HG02759 (cell line): ENCODE measurements at regions not wholly inside any gene's neighbourhood (a gene's known extent, or its start where the extent isn't known, plus 50 kb on each side); places are given as distances from the start of the nearest gene placed in this dataset.
"Not testable (repeated sequence)": the region's sequence is repeated elsewhere in the genome, so short reads cannot be mapped to it uniquely, and the experiment has no call there.

Source experiments
- ATAC-seq: cut with Tn5 transposase; IDR thresholded peaks from one replicate; pipeline ENCODE4 v1.9.1; 2021; ENCODE audit warnings: mild to moderate bottlenecking, moderate library complexity; ENCODE audit not compliant: unreplicated experiment

DNA sequence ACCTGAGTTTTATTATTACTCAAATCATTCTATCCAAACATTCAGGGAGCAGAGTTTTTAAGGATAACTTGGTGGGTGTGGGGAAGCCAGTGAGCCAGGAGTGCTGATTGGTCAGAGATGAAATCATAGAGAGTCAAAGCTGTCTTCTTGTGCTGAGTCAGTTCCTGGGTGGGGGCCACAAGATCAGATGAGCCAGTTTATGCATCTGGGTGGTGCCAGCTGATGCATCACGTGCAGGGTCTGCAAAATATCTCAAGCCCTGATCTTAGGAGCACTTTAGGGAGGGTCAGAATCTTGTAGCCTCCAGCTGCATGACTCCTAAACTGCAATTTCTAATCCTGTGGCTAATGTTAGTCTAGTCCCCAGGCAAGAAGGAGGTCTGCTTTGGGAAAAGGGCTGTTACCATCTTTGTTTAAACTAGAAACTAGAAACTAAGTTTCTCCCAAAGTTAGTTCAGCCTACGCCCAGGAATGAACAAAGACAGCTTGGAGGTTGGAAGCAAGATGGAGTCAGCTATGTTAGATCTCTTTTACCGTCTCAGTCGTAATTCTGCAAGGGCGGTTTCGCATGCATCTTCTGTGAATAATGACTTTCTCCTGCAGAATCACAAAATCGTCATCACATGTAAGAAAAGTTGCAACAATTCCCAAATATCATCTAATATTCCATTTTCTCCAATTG is 97.5 kb downstream of the ZNF664 start:
- ATAC-seq: not testable (repeated sequence)

DNA sequence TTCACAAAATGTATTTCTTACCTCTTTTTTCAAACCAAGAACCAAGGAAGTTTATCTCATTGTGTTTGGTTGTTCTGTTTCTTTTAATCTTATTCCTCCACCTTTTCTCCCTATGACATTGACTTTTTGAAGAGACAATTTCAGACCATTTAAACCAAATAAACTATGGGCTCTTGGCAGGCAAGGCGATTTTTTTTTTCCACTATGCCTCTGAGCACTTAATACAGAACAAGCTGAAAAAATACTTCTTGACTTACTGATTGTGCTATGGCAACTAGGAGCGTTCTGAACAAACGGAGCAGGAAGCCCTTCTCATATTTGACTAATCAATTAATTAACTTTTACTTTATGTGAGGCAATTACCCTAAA is 98.0 kb downstream of the ZNF664 start:
- ATAC-seq: no peak

DNA sequence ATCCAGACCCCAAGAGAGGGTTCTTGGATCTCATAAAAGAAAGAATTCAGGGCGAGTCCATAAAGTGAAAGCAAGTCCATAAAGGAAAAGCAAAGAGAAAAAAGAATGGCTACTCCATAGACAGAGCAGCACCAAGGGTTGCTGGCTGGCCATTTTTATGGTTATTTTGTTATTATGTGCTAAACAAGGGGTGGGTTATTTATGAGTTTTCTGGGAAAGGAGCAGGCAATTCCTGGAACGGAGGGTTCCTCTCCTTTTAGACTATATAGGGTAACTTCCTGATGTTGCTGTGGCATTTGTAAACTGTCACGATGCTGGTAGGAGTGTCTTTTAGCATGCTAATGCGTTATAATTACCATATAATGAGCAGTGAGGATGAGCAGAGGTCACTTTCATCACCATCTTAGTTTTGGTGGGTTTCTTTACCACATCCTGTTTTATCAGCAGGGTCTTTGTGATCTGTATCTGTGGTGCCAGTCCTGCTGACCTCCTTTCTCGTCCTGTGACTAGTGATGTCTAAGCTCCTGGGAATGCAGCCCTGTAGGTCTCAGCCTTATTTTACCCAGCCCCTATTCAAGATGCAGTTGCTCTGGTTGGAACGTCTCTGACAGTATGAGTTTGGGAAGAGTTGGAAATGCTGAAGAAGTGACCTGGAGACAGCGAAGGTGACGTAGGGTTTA is 100.5 kb downstream of the ZNF664 start:
- ATAC-seq: no peak

DNA sequence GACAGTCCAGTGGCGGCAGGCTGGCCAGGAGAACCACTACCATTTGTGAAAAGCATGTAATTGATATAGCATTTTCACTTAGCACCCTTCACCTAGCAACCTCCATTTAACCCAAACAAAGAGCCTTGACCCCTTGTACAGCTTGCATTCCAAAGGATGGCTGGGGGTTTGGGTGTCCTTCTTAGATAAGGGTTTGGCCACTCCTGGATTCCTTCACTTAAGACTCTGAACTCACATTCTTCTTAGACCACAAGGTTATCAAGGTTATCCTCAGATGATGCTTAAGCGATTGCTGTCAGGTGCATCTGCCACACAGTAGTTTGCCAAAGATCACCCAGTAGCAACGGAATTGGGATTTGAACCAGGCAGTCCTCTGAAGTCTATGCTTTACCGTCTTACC is 102.8 kb downstream of the ZNF664 start:
- no peak for ATAC-seq

DNA sequence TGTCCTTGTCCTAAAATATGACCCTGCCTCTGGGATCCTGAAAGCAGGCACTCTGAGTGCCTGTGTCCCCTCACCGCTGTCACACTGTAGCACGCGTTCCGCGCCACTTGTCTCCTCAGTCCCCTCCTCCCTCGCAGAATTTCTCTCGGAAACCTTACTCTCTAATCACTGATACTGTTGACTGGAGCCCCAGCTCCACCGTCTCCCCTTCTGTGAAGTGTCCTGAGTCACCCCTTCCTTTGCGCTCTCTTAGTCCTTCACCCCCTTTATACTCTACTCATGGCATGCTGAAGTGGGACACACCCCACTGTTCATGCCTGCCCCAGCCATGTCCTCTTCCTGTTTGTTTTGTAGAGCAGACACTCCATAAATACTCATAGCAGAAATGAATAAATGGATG is 104.7 kb downstream of the ZNF664 start:
- ATAC-seq: no peak

DNA sequence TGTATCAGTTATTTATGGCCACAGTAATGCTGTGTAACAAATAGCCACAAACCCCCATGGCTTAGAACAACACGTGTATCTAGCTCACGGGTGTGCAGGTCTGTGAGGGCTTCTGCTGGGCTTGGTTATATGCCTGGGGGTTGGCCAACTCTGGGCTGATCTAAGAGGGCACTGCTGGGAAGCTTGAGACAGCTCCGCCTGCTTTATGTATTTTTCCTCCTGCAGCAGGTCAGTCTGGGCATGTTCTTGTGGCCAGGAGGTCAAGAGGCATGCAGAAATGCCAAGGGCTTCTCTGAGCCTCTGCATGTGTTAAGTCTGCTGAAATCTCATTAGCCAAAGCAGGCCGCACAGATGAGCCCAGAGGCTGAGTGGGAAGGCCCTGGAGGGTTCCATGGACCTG is 105.8 kb downstream of the ZNF664 start:
- no peak for ATAC-seq

DNA sequence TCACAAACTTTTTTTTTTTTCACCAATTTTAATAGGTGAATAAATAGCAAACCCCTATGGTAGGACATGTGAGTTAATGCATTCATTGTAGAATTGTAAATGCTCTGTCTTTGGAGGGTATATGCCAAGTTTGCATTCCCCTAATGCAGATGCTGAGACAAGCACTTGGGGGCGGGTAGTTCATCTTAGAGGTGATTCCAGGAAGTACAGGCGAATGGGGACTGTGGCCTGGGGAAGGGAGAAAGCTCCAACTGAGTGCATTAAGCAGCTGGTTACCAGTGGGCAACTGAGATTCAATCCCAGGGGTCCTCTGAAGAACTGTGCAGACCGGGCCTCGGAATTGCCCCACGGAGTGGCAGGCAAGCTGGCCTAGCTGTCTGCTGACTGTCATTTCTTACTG is 107.6 kb downstream of the ZNF664 start:
- no peak for ATAC-seq

DNA sequence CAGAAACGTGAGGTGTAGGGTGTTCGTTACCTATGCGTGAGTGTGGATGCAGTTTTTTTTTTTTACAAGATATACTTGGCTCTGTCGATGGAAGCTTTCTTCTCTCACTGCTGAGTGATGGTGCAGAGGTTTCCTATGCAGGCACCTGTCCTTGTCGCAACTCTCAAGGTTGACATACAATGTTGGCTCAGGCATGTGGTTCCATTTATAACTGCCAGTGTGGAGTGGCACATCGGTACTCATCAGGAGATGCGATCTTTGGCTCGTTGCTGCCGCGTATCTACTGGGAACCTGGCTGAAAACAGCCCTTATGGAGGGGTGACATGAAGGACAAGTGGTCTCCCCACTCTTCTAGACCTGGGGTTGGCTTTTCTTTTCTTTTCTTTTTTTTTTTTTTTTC is 109.0 kb downstream of the ZNF664 start:
- no peak for ATAC-seq

DNA sequence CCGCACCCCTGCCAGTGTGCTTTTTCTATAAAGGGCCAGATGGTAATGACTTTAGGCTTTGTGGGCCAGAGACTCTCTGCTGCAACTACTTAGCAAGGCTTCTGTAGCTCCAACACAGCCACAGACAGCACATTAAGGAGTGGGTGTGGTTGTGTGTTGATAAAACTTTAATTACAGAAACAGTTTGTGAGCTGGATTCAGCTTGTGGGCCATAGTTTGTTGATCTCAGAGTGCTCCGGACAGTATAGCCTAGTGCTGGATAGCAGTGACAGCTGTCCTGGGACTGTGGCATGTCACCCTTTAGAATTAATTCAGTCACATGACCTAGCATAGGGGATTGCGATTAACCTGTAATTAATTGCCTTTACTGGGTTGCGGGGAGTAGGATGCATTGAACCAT is 109.7 kb downstream of the ZNF664 start:
- no peak for ATAC-seq

DNA sequence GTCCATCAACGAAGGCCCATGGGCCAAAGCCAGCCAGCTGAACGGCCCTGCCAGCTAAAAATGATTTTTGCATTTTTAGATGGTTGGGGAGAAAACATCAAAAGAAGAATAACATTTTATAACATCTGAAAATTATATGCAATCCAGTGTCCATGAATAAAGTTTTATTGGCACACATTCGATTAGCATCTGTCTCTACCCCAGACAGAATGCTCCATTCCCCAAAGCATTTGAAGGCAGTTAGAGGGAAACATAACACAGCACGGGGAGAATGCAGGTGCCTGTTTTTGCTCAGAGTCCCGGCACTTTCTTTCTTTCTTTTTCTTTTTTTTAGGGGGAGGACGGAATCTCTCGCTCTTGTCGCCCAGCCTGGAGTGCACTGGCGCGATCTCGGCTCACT is 110.7 kb downstream of the ZNF664 start:
- no peak for ATAC-seq

DNA sequence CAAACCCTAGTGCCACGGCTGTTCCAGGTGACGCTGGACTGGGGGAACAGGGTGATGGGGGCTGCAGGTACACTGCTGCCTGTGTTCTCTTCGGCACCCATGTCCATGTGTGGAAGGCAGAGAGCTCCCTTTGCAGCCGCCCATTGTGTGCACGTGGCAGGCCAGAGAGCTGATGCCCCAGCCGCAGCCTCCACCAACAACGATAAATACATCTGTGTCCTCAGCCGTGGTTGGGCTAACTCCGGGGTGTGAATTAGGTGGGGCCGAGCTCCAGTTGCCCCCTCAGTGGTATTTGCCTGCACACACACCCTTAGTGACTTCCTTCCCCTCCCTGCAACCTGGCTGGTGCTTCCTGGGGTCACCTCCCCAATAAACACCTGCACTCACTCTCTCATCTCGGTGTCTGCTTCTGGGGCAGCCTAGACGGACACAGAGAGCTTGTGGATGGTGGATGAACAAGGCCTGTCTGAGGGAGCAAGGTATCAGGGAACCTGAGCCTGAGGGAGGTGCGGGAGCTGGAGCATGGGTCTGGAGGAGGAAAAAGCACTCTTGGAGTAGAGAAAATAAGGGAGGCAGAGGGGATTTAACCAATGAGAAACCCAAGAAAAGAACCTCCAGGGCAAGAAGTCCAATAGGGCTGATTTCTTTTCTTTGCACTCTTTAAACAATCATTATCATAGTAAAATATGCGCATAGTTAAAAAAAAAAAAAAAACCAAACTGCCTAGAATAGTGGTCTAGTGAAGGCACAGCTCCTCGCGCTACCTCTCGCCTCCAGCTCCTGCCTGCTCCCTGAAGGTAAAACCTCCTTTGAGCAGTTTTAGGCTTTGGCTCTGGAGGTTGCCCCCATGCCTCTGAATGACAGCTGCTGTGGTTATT is 112.6 kb downstream of the ZNF664 start:
- no peak for ATAC-seq

DNA sequence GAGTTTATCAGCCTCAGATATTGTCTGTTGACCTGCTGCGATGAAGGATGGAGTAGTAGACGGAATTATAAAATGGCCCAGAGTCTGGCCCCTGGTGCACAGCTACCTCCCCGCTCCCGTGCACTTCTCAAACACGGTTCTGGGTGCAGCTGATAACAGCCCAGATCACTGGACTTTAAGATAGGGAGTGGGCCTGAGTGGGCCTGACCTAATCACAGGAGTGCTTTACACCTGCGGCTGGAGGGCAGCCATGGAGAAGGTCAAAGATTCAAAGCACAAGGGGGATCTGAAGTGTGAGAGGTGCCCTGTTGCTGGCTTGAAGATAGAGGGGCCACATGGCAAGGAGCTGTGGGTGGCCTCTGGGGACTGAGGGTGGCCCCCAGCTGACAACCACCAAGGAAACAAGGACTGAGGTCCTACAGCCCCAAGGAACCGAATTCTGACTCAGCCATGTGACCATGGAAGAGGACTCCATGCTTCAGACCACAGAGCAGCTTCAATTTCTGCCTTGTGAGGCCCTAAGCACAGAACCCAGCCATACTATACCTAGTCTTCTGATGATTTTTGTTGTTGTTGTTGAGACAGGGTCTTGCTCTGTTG is 113.4 kb downstream of the ZNF664 start:
- ATAC-seq: no peak

DNA sequence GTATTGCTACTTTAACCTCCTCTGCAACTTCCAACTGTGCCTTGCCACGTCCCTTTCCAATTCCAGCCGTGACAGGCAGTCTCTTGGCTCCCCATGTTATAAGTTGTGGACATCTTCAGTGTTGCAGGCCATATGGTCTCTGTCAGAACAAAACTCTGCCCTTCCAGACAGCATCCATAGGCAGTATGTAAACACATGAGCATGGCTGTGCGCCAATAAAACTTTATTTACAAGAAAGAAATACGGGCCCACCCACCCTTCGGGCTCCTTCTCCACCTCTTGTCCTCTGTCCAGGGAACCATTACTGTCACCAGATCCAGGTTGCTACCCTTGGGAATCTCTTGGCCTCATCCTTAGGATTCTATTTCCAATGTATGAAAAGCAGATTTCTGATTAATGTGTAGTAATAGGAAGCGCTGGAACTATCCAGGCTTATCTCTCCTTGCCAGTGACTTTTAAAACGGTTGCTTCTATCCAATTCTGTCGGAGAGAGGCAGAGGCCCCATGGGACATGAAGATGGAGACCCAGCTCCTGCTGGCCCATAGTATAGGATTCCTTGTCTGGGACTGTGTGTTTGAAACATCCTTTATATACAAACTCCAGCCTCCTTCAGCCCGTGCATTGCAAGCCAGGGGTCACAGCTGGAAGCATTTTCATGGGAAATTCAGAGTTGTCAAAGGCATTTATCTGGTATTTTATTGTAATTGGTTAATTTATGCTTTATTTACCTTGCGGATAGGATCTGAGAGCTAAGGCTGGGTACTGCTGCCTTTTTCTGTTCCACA is 114.4 kb downstream of the ZNF664 start:
- no peak for ATAC-seq

DNA sequence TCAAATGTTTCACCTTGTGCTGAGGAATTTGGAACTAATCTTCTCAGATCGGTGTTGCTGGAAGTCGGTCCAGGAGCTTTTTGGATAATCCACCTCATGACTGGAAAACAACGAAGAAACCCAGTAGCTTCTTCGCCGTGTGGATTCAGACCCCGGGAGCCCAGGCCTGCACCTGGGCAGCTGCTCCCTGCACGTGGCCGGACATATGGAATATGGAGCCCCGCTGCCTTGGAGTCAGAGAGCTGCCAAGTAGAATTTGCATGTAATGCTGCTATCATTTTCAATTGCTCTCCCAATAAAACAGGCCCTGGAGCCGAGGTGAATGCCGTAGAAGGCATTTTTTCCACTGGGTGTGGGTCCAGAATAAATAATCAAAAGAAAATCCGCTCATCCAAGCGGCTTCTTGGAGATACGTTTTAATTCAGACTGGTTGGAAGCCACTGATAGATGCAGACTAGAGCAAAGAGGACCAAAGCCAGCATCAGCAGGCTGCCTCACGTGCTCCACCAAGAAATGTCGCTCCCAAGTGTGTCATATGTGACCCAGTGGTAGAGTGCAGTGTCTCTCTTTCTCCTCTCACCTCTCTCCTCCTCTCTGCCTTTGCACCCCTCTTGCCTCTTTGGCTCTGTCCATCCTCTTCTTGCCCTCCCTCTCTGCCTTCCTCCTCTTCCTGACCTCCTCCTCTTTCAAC is 115.3 kb downstream of the ZNF664 start:
- ATAC-seq: no peak

DNA sequence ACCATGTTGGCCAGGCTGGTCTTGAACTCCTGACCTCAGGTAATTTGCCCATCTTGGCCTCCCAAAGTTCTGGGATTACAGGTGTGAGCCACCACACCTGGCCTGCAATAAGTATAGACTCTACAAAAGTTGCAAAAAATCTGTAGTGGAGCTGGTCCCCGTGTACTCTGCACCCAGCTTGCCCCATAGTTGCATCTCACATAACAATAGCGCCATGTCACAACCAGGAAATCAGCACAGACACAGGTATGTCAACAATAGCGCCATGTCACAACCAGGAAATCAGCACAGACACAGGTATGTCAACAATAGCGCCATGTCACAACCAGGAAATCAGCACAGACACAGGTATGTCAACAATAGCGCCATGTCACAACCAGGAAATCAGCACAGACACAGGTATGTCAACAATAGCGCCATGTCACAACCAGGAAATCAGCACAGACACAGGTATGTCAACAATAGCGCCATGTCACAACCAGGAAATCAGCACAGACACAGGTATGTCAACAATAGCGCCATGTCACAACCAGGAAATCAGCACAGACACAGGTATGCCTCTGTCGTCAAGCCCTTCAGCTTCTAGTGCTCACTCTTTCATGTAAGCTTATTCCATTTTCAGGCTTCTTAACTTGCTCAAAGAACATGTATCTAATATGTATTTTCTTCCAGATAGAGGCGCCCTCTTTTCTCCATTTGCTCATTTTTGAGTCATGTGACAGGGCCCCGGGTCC is 116.3 kb downstream of the ZNF664 start:
- ATAC-seq: not testable (repeated sequence)

DNA sequence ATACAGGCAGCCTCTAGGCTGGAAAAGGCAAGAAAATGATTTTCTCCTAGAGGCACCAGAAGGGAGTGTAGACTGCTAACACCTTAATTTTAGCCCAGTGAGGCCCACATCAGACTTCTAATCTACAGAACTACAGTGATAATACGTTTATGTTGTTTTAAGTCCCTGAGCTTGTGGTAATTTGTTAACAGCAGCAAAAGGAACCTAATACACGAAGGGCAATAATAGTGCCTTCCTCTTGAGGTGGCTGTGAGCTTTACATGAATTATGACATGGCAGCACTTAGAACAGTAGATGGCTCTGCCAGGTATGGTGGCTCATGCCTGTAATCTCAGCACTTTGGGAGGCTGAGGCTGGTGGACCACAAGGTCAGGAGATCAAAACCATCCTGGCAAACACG is 118.8 kb downstream of the ZNF664 start:
- ATAC-seq: no peak

DNA sequence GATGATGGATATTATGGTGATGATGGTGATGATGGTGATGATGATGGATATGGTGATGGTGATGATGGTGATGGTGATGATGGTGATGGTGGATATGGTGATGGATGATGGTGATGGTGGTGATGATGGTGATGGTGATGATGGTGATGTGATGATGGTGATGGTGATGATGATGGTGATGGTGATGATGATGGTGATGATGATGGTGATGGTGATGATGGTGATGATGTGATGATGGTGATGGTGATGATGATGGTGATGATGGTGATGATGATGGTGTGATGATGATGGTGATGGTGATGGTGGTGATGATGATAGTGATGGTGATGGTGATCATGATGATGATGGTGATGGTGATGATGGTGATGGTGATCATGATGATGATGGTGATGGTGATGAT is 119.5 kb downstream of the ZNF664 start:
- ATAC-seq: not testable (repeated sequence)

DNA sequence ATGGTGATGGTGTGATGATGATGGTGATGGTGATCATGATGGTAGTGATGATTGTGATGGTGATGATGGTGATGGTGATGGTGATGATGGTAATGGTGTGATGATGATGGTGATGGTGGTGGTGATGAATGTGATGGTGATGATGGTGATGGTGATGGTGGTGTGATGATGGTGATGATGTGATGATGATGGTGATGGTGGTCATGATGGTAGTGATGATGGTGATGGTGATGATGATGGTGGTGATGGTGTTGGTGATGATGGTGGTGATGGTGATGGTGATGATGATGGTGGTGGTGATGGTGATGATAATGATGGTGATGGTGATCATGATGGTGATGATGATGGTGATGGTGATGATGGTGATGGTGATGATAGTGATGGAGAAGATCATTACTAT is 120.3 kb downstream of the ZNF664 start:
- ATAC-seq: no peak

DNA sequence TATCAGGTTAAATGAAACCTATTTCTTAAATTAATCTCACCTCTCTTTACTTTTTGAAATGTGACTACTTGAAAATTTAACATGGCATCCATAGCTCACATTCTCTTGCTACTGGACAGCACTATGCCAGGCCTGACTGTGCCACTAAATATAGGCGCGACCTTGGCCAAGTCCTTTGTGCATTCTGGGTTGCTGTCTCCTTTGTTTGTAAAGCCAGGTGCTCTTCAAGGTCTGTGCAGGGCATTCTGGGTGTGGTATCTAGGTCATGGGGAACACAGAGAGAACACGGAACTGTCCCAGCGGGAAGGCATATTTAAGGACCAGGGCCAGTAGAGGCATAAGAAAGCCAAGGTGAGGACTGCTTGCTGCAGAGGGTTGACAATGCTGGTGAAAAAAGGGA is 121.2 kb downstream of the ZNF664 start:
- ATAC-seq: no peak
